ENCODE measurements at regions not wholly inside any gene's neighbourhood (a gene's known extent, or its start where the extent isn't known, plus 50 kb on each side); places are given as distances from the start of the nearest gene placed in this dataset.

- no peak for ATAC-seq
- TF ChIP-seq CTCF (IDR thresholded peaks at IDR 0.05), result no peak
- H3K27ac ChIP-seq, result no peak overlapping the region
Observed at GRCh38 chr5:74192606-74193299, 447.8 kb downstream of the ENC1 start.

GRCh38 chr5:74188351-74189105, 452.0 kb downstream of the ENC1 start:
- H3K27ac ChIP-seq, result no peak overlapping the region
- 94 to 98% (median 97%) methylated on average over 2 of the region's 2 CpGs for WGBS, 3 donors
- TF ChIP-seq CTCF (IDR thresholded peaks at IDR 0.05), result no peak
- H3K4me3 ChIP-seq, result no peak overlapping the region
- H3K36me3 ChIP-seq (ENCODE audit: insufficient read depth in 1 of 2, low read depth in 1 of 2), result no peaks in the 10 kb centered on the region
- peaks cover 15% of the 10 kb centered on the region for H3K4me1 ChIP-seq
- ATAC-seq, result no peak
- H3K27me3 ChIP-seq (ENCODE audit: insufficient read depth in 3 of 3, low read length in 2 of 3), result no peaks in the 10 kb centered on the region
- intact Hi-C loops (cut with DNase I), result no loop called here
- H3K9me3 ChIP-seq, result no peaks in the 10 kb centered on the region
- DNase-seq, result no peak

More at GRCh38 chr5:74192606-74193299, 447.8 kb downstream of the ENC1 start:
- Histone ChIP-seq H3K9me3 (no peaks in the 10 kb centered on the region), H3K27me3 (ENCODE audit: insufficient read depth in 3 of 3, low read length in 2 of 3) (no peaks in the 10 kb centered on the region), H3K4me1 (no peaks in the 10 kb centered on the region), H3K36me3 (ENCODE audit: insufficient read depth in 1 of 2, low read depth in 1 of 2) (no peaks in the 10 kb centered on the region), H3K4me3 (no peak overlapping the region)
- intact Hi-C loops (cut with DNase I), result no loop called here
- WGBS, 3 donors, result 62 to 65% (median 64%) methylated on average over 9 of the region's 9 CpGs
- no peak for DNase-seq

DNA sequence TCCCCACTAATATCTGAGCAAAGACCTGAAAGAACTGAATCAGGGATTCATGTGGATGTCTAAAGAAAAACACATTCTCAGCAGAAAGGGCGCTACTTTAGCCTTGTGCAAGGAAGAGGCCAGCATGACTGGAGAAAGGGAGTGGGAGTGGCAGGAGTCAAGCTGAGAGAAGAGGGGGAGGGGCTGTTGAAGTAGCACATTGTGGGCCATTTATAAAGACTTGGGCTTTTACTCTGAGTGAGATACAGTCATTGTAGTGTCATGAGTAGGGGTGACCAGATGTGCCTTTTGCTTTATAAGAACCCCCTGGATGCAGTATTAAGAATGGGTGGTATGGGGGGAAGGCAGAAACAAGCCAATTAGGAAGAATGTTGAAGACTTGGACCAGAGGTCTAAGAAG, 452.8 kb downstream of the ENC1 start:
- ATAC-seq, result no peak
- WGBS, 3 donors, result 96 to 100% (median 100%) methylated on average over 1 of the region's 1 CpG
- no peak for DNase-seq

GRCh38 chr5:74186356-74187315, 453.9 kb downstream of the ENC1 start:
- intact Hi-C loops (cut with DNase I), result no loop called here
- Histone ChIP-seq H3K4me3 (no peak overlapping the region), H3K27me3 (ENCODE audit: insufficient read depth in 3 of 3, low read length in 2 of 3) (no peaks in the 10 kb centered on the region), H3K9me3 (no peaks in the 10 kb centered on the region), H3K4me1 (peaks cover 20% of the 10 kb centered on the region), H3K27ac (no peak overlapping the region), H3K36me3 (ENCODE audit: insufficient read depth in 1 of 2, low read depth in 1 of 2) (no peaks in the 10 kb centered on the region)
- 89 to 93% (median 89%) methylated on average over 6 of the region's 6 CpGs for WGBS, 3 donors
- ATAC-seq (no peak), DNase-seq (no peak)
- no peak for TF ChIP-seq CTCF (IDR thresholded peaks at IDR 0.05)

More for the DNA sequence above, 452.8 kb downstream of the ENC1 start:
- peaks cover 17% of the 10 kb centered on the region for H3K4me1 ChIP-seq
- H3K27me3 ChIP-seq (ENCODE audit: insufficient read depth in 3 of 3, low read length in 2 of 3), result no peaks in the 10 kb centered on the region
- H3K4me3 ChIP-seq, result no peak overlapping the region
- H3K36me3 ChIP-seq (ENCODE audit: insufficient read depth in 1 of 2, low read depth in 1 of 2), result no peaks in the 10 kb centered on the region
- intact Hi-C loops (cut with DNase I), result no loop called here
- TF ChIP-seq CTCF (IDR thresholded peaks at IDR 0.05), result no peak
- H3K9me3 ChIP-seq, result no peaks in the 10 kb centered on the region
- H3K27ac ChIP-seq, result no peak overlapping the region
